ENCODE measurements at regions not wholly inside any gene's neighbourhood (a gene's known extent, or its start where the extent isn't known, plus 50 kb on each side); places are given as distances from the start of the nearest gene placed in this dataset.

- TF ChIP-seq EZH2 (IDR thresholded peaks at IDR 0.05; ENCODE audit: borderline replicate concordance, low read length) (no peak), CTCF (conservative IDR thresholded peaks at IDR 0.05 in 1 of 2, IDR thresholded peaks at IDR 0.05 in 1 of 2; ENCODE audit: extremely low read depth in 1 of 2, insufficient read depth in 1 of 2, low read depth in 1 of 2, low read length in 2 of 2) (no peak)
Observed at GRCh38 chr12:60262378-60262777, 666.5 kb downstream of the SLC16A7 start.

Measured in mammary epithelial cell (primary cell).